ENCODE measurements at regions not wholly inside any gene's neighbourhood (a gene's known extent, or its start where the extent isn't known, plus 50 kb on each side); places are given as distances from the start of the nearest gene placed in this dataset.

- no peak for DNase-seq (ENCODE audit: low spot score)
- Histone ChIP-seq H3K27me3 (no peaks in the 10 kb centered on the region), H3K4me3 (no peak overlapping the region), H3K4me2 (no peak overlapping the region), H3K9me3 (ENCODE audit: low read depth) (no peaks in the 10 kb centered on the region), H3K9me2 (replicated peaks; ENCODE audit: insufficient read depth) (no peaks in the 10 kb centered on the region), H2AFZ (no peak overlapping the region), H4K20me1 (ENCODE audit: insufficient read depth, poor library complexity, severe bottlenecking) (no peaks in the 10 kb centered on the region), H3K4me1 (ENCODE audit: insufficient read depth) (no peaks in the 10 kb centered on the region), H3K27ac (no peak overlapping the region), H3K79me2 (no peaks in the 10 kb centered on the region), H3K36me3 (replicated peaks; ENCODE audit: insufficient read depth, low read depth) (no peaks in the 10 kb centered on the region)
- 90% methylated on average over 7 of the region's 7 CpGs for WGBS (ENCODE audit: low lambda C conversion rate, missing lambda C conversion rate)
- TF ChIP-seq CTCF (IDR thresholded peaks at IDR 0.05; ENCODE audit: poor library complexity) = no peak
- TF ChIP-seq EZH2phosphoT487 (IDR thresholded peaks at IDR 0.05; ENCODE audit: low read depth, severe bottlenecking, unreplicated experiment) = no peak
- TF ChIP-seq EZH2 (IDR thresholded peaks at IDR 0.05; ENCODE audit: borderline replicate concordance) = no peak
These were observed 184.2 kb downstream of the KCNA5 start for GRCh38 chr12:5227708-5228373.

GRCh38 chr12:5230156-5230555, 186.5 kb downstream of the KCNA5 start:
- Histone ChIP-seq H3K4me3 (no peak overlapping the region), H3K9me3 (ENCODE audit: low read depth) (no peaks in the 10 kb centered on the region), H3K36me3 (replicated peaks; ENCODE audit: insufficient read depth, low read depth) (no peaks in the 10 kb centered on the region), H4K20me1 (ENCODE audit: insufficient read depth, poor library complexity, severe bottlenecking) (no peaks in the 10 kb centered on the region), H3K27ac (no peak overlapping the region), H3K79me2 (no peaks in the 10 kb centered on the region), H3K4me1 (ENCODE audit: insufficient read depth) (no peaks in the 10 kb centered on the region), H2AFZ (no peak overlapping the region), H3K27me3 (no peaks in the 10 kb centered on the region), H3K9me2 (replicated peaks; ENCODE audit: insufficient read depth) (no peaks in the 10 kb centered on the region), H3K4me2 (no peak overlapping the region)
- DNase-seq (ENCODE audit: low spot score) = no peak
- TF ChIP-seq CTCF (IDR thresholded peaks at IDR 0.05; ENCODE audit: poor library complexity) (no peak), EZH2phosphoT487 (IDR thresholded peaks at IDR 0.05; ENCODE audit: low read depth, severe bottlenecking, unreplicated experiment) (no peak), EZH2 (IDR thresholded peaks at IDR 0.05; ENCODE audit: borderline replicate concordance) (no peak)
- 97% methylated on average over 2 of the region's 2 CpGs for WGBS (ENCODE audit: low lambda C conversion rate, missing lambda C conversion rate)

- Histone ChIP-seq H2AFZ (no peak overlapping the region), H3K9me2 (replicated peaks; ENCODE audit: insufficient read depth) (no peaks in the 10 kb centered on the region), H3K9me3 (ENCODE audit: low read depth) (no peaks in the 10 kb centered on the region), H3K27ac (no peak overlapping the region), H3K4me1 (ENCODE audit: insufficient read depth) (no peaks in the 10 kb centered on the region), H3K4me3 (no peak overlapping the region), H3K4me2 (no peak overlapping the region), H3K79me2 (no peaks in the 10 kb centered on the region), H3K27me3 (no peaks in the 10 kb centered on the region), H3K36me3 (replicated peaks; ENCODE audit: insufficient read depth, low read depth) (no peaks in the 10 kb centered on the region), H4K20me1 (ENCODE audit: insufficient read depth, poor library complexity, severe bottlenecking) (no peaks in the 10 kb centered on the region)
- no peak for TF ChIP-seq CTCF (IDR thresholded peaks at IDR 0.05; ENCODE audit: poor library complexity)
- TF ChIP-seq EZH2phosphoT487 (IDR thresholded peaks at IDR 0.05; ENCODE audit: low read depth, severe bottlenecking, unreplicated experiment) = no peak
- no peak for TF ChIP-seq EZH2 (IDR thresholded peaks at IDR 0.05; ENCODE audit: borderline replicate concordance)
- WGBS (ENCODE audit: low lambda C conversion rate, missing lambda C conversion rate) = 87% methylated on average over 3 of the region's 3 CpGs
- DNase-seq (ENCODE audit: low spot score) = no peak
These were observed 187.2 kb downstream of the KCNA5 start for GRCh38 chr12:5230861-5231260.
